Stimulated activated CD4-positive, alpha-beta T cell treated with anti-CD3 and anti-CD28 coated beads, Interleukin-4, amount 100 ng/mL, for 1 hour (primary cell): ENCODE measurements at regions not wholly inside any gene's neighbourhood (a gene's known extent, or its start where the extent isn't known, plus 50 kb on each side); places are given as distances from the start of the nearest gene placed in this dataset.

Experiments
- DNase-seq: peaks from one replicate; pipeline ENCODE4 v3.0.0-alpha.2; 2020

DNA sequence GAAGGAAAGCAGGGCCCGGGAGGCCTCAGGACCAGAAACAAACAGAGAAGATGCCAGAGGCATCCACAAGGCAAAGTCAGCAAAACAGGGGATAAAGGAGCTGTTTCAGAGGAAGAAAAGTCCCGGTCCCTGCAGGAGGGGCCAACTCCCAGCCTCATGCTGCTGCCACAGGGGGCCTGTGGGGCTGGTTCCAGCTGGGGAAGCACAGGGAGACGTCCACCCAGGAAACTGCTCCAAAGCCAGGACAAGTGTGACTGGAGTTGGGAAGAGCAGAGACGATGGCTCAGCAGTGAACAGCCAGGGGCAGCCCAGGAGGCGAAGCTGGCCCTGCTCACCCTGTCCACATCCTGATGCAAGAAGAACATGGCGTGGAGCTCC is 454.4 kb downstream of the BRD1 start:
- DNase-seq, result no peak

GRCh38 chr22:49372530-49373288 is 455.0 kb downstream of the BRD1 start:
- DNase-seq, result no peak

DNA sequence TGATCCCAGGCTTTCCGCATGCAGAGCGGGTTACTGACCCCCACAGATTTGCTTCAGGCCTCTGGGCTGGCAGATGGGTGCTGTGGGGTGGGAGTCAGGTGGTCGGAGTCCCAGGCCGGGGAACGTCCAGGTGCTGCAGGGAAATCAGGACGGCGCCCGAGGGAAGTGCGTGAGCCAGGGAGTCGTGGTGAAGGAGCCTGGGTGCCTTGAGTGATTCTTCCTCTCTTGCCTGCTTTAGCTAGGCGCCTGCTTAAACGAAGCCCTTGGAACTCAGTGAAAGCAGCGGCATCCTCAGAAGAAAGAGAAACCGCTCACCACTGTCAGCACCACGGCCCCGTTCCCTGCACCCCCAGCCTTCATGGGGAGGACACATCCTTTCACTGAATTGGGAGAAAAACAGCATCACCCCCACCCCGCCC is 455.6 kb downstream of the BRD1 start:
- DNase-seq, result no peak

- DNase-seq, result no peak
Measured at GRCh38 chr22:49371325-49372110, 456.2 kb downstream of the BRD1 start.

- DNase-seq, result no peak
Measured at GRCh38 chr22:49370627-49371301, 456.9 kb downstream of the BRD1 start.

GRCh38 chr22:49369726-49370626 is 457.7 kb downstream of the BRD1 start:
- DNase-seq, result no peak

- DNase-seq, result no peak
Measured at GRCh38 chr22:49368976-49369725, 458.5 kb downstream of the BRD1 start.

DNA sequence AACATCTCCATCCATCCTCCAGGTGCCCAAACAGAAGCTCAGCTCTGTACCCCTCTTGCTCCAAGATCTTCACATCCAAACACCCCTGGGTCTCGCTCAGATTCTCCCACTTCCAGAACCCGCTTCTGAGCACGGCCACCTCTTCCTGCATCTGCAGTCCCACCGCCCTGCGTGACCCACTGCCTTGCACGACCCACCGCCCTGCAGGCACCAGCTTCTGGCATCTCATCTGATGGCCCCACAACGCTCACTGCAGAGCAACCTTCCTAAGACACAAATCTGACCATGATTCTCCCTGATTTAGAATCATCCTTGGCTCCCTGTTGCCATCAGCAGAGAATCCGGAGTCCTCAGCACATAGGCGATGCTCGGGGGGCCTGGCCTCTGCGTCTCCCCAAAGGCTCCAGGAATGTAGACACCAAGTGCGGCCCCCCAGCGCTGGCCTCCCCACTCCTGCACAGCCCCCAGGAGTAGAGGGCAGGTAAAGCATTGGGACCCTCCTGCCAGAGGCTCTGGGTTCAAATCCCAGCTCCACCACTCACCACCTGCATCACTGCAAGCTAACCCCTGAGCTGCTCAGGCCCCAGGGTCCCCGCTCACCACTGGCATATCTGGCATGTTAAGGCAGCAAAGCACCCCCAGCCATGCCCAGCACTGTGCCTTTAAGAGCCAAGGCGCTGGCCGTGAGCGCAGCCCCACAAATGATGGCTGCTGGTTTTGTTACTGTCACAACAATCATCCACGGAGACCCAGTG is 459.3 kb downstream of the BRD1 start:
- no peak for DNase-seq

DNA sequence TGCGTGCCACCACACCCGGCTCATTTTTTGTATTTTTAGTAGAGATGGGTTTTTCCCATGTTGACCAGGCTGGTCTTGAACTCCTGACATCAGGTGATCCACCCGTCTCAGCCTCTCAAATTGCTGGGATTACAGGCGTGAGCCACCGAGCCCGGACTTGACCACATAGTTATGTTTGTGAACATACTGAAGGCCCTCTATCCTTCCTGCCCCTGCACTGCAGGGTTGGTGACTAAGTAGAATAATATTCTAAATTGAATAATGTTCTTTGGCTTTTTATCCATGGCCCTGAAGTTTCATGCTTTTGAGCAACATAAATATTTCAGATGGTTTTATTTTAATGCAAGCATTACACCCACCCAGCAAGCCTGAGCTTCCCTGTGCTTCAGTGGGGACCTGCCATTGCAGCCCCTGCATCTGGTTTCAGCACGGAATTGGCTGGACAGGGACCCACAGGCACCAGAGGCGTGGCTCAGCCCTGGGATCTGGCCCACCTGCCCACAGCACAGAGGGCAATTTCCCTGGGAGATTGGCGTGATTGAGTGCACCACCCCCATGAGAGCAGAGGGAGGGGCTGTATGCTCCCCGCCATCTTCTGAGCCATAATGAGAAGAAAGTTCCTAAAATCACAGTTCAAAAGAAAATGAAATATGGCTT is 460.5 kb downstream of the BRD1 start:
- DNase-seq, result no peak

- DNase-seq, result no peak
Measured at GRCh38 chr22:49366437-49366836, 461.2 kb downstream of the BRD1 start.

DNA sequence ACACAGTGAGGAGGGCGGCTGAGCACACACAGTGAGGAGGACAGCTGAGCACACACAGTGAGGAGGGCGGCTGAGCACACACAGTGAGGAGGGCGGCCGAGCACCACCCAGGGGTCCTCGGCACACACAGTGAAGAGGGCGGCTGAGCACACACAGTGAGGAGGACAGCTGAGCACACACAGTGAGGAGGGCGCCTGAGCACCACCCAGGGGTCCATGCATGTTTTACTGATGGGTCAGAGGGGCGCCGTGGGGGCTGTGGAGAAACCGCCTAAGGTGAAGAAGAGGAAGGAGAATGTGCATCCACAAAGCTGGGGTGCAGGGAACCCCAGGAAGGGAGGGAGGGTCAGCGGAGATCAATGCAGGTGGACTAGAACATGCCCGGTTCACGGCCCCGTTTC is 461.8 kb downstream of the BRD1 start:
- no peak for DNase-seq

- no peak for DNase-seq
Measured at GRCh38 chr22:49365191-49365837, 462.4 kb downstream of the BRD1 start.

GRCh38 chr22:49364398-49364797 is 463.3 kb downstream of the BRD1 start:
- DNase-seq, result no peak

DNA sequence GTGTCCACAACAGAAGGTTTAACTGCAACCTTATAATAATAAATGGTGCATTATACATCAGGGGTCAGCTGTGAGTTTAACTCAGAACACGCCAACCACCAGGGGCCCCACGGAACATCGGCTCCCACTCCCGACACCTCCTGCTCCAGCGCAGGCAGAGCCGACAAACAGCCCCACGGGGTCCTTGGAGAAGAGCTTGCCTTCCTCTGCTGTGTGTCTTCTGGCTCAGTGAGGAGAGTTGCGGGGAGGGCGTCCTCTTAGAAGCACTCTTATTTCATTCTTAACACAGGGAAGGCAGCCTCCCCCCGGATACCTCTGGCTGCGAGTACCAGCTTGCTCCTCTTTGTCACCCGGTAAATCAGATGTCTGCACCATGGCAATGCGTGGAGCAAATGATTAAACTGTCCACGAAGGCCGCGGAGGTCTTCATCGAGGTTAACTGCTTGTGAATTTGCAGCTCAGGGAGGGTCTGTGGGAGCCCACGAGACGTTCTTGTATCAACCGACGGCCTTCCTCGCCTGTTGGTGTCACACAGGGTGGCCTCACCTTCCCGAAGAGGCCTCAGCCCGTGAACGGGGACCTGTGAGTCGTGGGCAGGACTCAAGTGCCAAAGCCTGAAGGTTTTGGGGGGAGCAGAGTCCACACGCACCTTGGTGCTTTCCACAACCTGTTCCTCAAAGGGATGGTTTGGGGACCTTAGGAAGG is 464.0 kb downstream of the BRD1 start:
- no peak for DNase-seq

- no peak for DNase-seq
Measured at GRCh38 chr22:49362211-49362839, 465.3 kb downstream of the BRD1 start.

DNA sequence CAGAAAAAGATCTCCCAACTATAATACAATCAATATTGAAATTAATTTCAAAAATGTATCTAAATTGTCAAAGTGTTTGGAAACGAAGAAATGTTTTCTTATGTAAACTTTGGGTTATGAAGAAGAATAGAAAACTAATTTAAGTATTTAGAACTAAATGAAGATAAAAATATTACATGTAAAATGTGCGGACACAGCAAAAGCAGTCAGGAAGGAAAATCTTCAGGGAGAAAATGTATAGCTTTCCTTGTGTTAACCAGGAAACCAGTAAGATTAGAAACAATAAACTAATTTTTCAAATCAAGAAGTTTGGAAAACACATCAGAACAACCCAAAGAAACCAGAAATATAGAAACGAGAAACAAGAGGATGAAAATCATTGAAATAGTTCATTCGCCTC is 466.5 kb downstream of the BRD1 start:
- no peak for DNase-seq

DNA sequence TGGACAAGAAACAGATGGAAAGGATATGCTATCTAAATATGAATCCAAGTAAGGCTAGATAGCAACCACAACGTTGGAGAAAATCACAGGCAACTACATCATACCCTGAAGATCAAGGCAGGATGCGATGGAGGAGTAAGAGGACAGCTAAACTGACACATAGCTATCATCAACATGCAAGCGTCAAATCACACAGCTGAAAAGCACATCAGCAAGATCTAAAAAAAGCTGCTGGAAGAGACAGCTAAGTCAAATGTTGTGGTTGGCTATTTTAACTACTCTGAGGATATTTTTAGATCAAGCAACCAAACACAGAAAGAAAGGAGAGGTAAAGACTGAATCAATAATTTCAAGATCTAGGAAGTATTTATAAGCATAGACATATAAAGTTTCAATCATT is 466.9 kb downstream of the BRD1 start:
- DNase-seq, result no peak

DNA sequence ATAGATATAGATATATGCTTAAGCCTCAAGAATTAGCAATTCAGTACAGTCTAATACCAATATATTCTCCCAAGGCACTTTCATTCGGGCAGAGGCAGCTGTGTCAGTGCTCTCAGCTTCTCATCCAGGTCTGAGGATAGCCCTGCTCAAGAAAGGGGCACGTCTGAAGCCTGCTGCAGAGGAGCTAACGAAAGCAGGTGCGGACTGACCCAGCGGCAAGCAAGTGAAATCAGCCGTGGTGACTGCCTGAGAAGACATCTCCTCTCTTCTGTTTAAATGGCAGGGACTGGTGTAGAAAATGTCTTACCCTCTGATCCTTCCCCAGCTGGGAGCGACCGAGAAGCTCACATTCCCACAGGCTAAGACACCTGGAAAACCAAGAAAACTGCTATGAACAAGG is 468.6 kb downstream of the BRD1 start:
- no peak for DNase-seq
